GM12878 (cell line): ENCODE measurements at regions not wholly inside any gene's neighbourhood (a gene's known extent, or its start where the extent isn't known, plus 50 kb on each side); places are given as distances from the start of the nearest gene placed in this dataset.

Experiments used
- CHD2 ChIP-seq: IDR thresholded peaks from 2 replicates; pipeline ENCODE4 v1.6.1; 2011; ENCODE audit warnings: low read depth, low read length, improper control_type of control experiment, borderline replicate concordance
- CREB1 ChIP-seq: IDR thresholded peaks from 2 replicates; pipeline ENCODE4 v1.6.1; 2012; ENCODE audit warnings: low read depth, mild to moderate bottlenecking, inconsistent platforms
- ESRRA ChIP-seq: IDR thresholded peaks from 2 replicates; pipeline ENCODE4 v1.6.1; 2012; ENCODE audit warnings: mild to moderate bottlenecking, low read length, improper control_type of control experiment
- EZH2 ChIP-seq: IDR thresholded peaks from 2 replicates; pipeline ENCODE4 v1.6.1; 2012; ENCODE audit warnings: low read depth, mild to moderate bottlenecking, control low read depth, inconsistent platforms, low read length, borderline replicate concordance; ENCODE audit not compliant: control insufficient read depth
- GABPA ChIP-seq: IDR thresholded peaks from 2 replicates; pipeline ENCODE4 v1.6.1; 2014; ENCODE audit warnings: antibody characterized with exemption, low read depth, mild to moderate bottlenecking, inconsistent platforms
- HDAC2 ChIP-seq: fragments of 200-600 bp; sonication (generic); IDR thresholded peaks from 2 replicates; pipeline ENCODE4 v1.6.1; 2017
- MXI1 ChIP-seq: fragments of 150-350 bp; IDR thresholded peaks from 2 replicates; pipeline ENCODE4 v1.6.1; 2011; ENCODE audit warnings: low read depth, mild to moderate bottlenecking, inconsistent platforms, low read length, improper control_type of control experiment
- NFIC ChIP-seq: IDR thresholded peaks from 2 replicates; pipeline ENCODE4 v1.6.1; 2012; ENCODE audit warnings: low read depth, mild to moderate bottlenecking, inconsistent platforms, low read length, moderate library complexity
- POLR2AphosphoS5 ChIP-seq: IDR thresholded peaks from 2 replicates; pipeline ENCODE4 v1.6.1; 2011; ENCODE audit warnings: mild to moderate bottlenecking, low read length, inconsistent platforms
- RCOR1 ChIP-seq: conservative IDR thresholded peaks from 2 replicates; pipeline ENCODE4 v1.6.1; 2012; ENCODE audit warnings: low read depth, low read length, improper control_type of control experiment
- SMC3 ChIP-seq: IDR thresholded peaks from 2 replicates; pipeline ENCODE4 v1.6.1; 2011; ENCODE audit warnings: low read length, improper control_type of control experiment, borderline replicate concordance
- ZNF24 ChIP-seq: fragments of 450-650 bp; IDR thresholded peaks from 2 replicates; pipeline ENCODE4 v1.6.1; 2017; ENCODE audit warnings: antibody characterized with exemption, mild to moderate bottlenecking

DNA sequence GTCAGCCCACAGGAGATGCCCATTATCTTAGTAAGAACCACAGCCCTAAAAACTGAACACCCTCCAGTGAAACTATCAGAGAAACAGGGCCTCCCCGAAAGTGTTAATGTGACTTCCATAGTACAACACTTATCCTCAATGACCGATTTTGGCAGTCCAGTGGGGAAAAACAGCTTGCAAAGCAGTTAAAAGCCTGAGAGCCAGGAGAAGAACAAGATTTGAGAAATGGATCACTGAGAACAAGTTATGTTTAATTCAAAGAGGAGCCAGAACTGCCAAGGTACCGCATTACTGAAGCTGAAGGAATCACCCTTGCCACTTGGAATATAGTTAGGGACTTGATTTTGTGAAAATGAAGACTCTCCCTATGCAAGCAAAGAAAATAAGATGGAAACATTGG is 236.9 kb downstream of the QKI start:
- TF ChIP-seq SMC3, result no peak
- no peak for TF ChIP-seq RCOR1
- TF ChIP-seq HDAC2, result no peak
- TF ChIP-seq POLR2AphosphoS5, result no peak
- no peak for TF ChIP-seq MXI1
- no peak for TF ChIP-seq ESRRA
- no peak for TF ChIP-seq CREB1
- TF ChIP-seq GABPA, result no peak
- TF ChIP-seq CHD2, result no peak
- TF ChIP-seq ZNF24, result no peak
- TF ChIP-seq EZH2, result no peak
- TF ChIP-seq NFIC, result no peak
